ENCODE measurements at regions not wholly inside any gene's neighbourhood (a gene's known extent, or its start where the extent isn't known, plus 50 kb on each side); places are given as distances from the start of the nearest gene placed in this dataset.

- Histone ChIP-seq H3K36me3 (ENCODE audit: control insufficient read depth, insufficient read depth, low read length) (no peaks in the 10 kb centered on the region), H3K27me3 (ENCODE audit: control insufficient read depth, insufficient read depth, low read length) (no peaks in the 10 kb centered on the region), H3K9me3 (ENCODE audit: control insufficient read depth, insufficient read depth, low read depth, low read length) (no peaks in the 10 kb centered on the region), H3K27ac (ENCODE audit: low read length) (peak overlapping the region; percentile 70), H3K4me1 (ENCODE audit: control insufficient read depth, insufficient read depth, low read length) (peaks cover 13% of the 10 kb centered on the region), H3K4me3 (ENCODE audit: low read depth in 2 of 2, low read length in 2 of 2) (no peak overlapping the region)
- DNase-seq (ENCODE audit: low read depth, low spot score), result no peak
- CTCF ChIA-PET, result no interaction called here
- in situ Hi-C loops (cut with HindIII; ENCODE audit: low pct_unique_long_range_greater_than_20kb, low sequenced_read_pairs), result no loop called here
- TF ChIP-seq TCF7L2 (IDR thresholded peaks at IDR 0.05; ENCODE audit: low read depth, low read length) (no peak), POLR2AphosphoS5 (IDR thresholded peaks at IDR 0.05; ENCODE audit: low read depth, low read length) (no peak), SIN3A (IDR thresholded peaks at IDR 0.05; ENCODE audit: borderline replicate concordance, insufficient read depth, low read depth, low read length) (no peak)
- TF ChIP-seq, protein P1, sequence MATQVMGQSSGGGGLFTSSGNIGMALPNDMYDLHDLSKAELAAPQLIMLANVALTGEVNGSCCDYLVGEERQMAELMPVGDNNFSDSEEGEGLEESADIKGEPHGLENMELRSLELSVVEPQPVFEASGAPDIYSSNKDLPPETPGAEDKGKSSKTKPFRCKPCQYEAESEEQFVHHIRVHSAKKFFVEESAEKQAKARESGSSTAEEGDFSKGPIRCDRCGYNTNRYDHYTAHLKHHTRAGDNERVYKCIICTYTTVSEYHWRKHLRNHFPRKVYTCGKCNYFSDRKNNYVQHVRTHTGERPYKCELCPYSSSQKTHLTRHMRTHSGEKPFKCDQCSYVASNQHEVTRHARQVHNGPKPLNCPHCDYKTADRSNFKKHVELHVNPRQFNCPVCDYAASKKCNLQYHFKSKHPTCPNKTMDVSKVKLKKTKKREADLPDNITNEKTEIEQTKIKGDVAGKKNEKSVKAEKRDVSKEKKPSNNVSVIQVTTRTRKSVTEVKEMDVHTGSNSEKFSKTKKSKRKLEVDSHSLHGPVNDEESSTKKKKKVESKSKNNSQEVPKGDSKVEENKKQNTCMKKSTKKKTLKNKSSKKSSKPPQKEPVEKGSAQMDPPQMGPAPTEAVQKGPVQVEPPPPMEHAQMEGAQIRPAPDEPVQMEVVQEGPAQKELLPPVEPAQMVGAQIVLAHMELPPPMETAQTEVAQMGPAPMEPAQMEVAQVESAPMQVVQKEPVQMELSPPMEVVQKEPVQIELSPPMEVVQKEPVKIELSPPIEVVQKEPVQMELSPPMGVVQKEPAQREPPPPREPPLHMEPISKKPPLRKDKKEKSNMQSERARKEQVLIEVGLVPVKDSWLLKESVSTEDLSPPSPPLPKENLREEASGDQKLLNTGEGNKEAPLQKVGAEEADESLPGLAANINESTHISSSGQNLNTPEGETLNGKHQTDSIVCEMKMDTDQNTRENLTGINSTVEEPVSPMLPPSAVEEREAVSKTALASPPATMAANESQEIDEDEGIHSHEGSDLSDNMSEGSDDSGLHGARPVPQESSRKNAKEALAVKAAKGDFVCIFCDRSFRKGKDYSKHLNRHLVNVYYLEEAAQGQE (IDR thresholded peaks at IDR 0.05; ENCODE audit: insufficient read depth in 1 of 2, low read depth in 2 of 2, low read length in 1 of 2), result no peak
- TF ChIP-seq, protein P2, sequence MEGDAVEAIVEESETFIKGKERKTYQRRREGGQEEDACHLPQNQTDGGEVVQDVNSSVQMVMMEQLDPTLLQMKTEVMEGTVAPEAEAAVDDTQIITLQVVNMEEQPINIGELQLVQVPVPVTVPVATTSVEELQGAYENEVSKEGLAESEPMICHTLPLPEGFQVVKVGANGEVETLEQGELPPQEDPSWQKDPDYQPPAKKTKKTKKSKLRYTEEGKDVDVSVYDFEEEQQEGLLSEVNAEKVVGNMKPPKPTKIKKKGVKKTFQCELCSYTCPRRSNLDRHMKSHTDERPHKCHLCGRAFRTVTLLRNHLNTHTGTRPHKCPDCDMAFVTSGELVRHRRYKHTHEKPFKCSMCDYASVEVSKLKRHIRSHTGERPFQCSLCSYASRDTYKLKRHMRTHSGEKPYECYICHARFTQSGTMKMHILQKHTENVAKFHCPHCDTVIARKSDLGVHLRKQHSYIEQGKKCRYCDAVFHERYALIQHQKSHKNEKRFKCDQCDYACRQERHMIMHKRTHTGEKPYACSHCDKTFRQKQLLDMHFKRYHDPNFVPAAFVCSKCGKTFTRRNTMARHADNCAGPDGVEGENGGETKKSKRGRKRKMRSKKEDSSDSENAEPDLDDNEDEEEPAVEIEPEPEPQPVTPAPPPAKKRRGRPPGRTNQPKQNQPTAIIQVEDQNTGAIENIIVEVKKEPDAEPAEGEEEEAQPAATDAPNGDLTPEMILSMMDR (IDR thresholded peaks at IDR 0.05), result no peak
- BruUV-seq (replicated peaks), result no TSS peak
- POLR2A ChIA-PET, result no interaction called here
- ATAC-seq, result no peak
- intact Hi-C loops (cut with micrococcal nuclease; ENCODE audit: unreplicated experiment), result no loop called here
Measured at GRCh38 chr7:155962968-155963300, 150.7 kb upstream of the SHH start.

- no peak for DNase-seq (ENCODE audit: low read depth, low spot score)
- ATAC-seq, result peak; percentile 75
- intact Hi-C loops (cut with micrococcal nuclease; ENCODE audit: unreplicated experiment), result no loop called here
- no peaks in the 10 kb centered on the region for H3K36me3 ChIP-seq (ENCODE audit: control insufficient read depth, insufficient read depth, low read length)
- peak overlapping the region; percentile 70 for H3K27ac ChIP-seq (ENCODE audit: low read length)
- CTCF ChIA-PET, result no interaction called here
- no TSS peak for BruUV-seq (replicated peaks)
- H3K9me3 ChIP-seq (ENCODE audit: control insufficient read depth, insufficient read depth, low read depth, low read length), result no peaks in the 10 kb centered on the region
- peaks cover 13% of the 10 kb centered on the region for H3K4me1 ChIP-seq (ENCODE audit: control insufficient read depth, insufficient read depth, low read length)
- in situ Hi-C loops (cut with HindIII; ENCODE audit: low pct_unique_long_range_greater_than_20kb, low sequenced_read_pairs), result no loop called here
- TF ChIP-seq TCF7L2 (IDR thresholded peaks at IDR 0.05; ENCODE audit: low read depth, low read length), result no peak; the same call in 1 of the 2 replicates
- TF ChIP-seq SIN3A (IDR thresholded peaks at IDR 0.05; ENCODE audit: borderline replicate concordance, insufficient read depth, low read depth, low read length), result no peak
- TF ChIP-seq POLR2AphosphoS5 (IDR thresholded peaks at IDR 0.05; ENCODE audit: low read depth, low read length), result no peak
- TF ChIP-seq, protein P1 (IDR thresholded peaks at IDR 0.05; ENCODE audit: insufficient read depth in 1 of 2, low read depth in 2 of 2, low read length in 1 of 2), result no peak
- TF ChIP-seq, protein P2 (IDR thresholded peaks at IDR 0.05), result no peak
- POLR2A ChIA-PET, result no interaction called here
- peak overlapping the region in 1 of 2 experiments; percentile 37; a peak in 2 of 4 replicates for H3K4me3 ChIP-seq (ENCODE audit: low read depth in 2 of 2, low read length in 2 of 2)
- no peaks in the 10 kb centered on the region for H3K27me3 ChIP-seq (ENCODE audit: control insufficient read depth, insufficient read depth, low read length)
Measured at GRCh38 chr7:155962191-155962967, 150.1 kb upstream of the SHH start.

All from Panc1 (cell line).